BE2C (cell line): ENCODE measurements at regions not wholly inside any gene's neighbourhood (a gene's known extent, or its start where the extent isn't known, plus 50 kb on each side); places are given as distances from the start of the nearest gene placed in this dataset.

Experiments
- DNase-seq: peaks from one replicate; pipeline ENCODE4 v3.0.0-alpha.2; 2020
- H3K27me3 ChIP-seq: fragments of 250-450 bp; sonication (Bioruptor Pico); 2 replicates; pipeline ENCODE4 v1.5.1; 2020; ENCODE audit warnings: mild to moderate bottlenecking
- H3K36me3 ChIP-seq: fragments of 250-450 bp; sonication (Bioruptor Pico); 2 replicates; pipeline ENCODE4 v1.5.1; 2020; ENCODE audit warnings: mild to moderate bottlenecking
- H3K4me1 ChIP-seq: fragments of 250-450 bp; sonication (Bioruptor Pico); 2 replicates; pipeline ENCODE4 v1.5.1; 2020
- H3K4me3 ChIP-seq: 2 replicates; pipeline ENCODE4 v1.5.1; 2011; ENCODE audit warnings: low read depth, low read length
- H3K9me3 ChIP-seq: fragments of 250-450 bp; sonication (Bioruptor Pico); 2 replicates; pipeline ENCODE4 v1.5.1; 2020
- TF ChIP-seq, protein P1 (sequence below): IDR thresholded peaks from 2 replicates; pipeline ENCODE4 v1.5.1; 2012; ENCODE audit warnings: mild to moderate bottlenecking, low read depth, low read length

DNA sequence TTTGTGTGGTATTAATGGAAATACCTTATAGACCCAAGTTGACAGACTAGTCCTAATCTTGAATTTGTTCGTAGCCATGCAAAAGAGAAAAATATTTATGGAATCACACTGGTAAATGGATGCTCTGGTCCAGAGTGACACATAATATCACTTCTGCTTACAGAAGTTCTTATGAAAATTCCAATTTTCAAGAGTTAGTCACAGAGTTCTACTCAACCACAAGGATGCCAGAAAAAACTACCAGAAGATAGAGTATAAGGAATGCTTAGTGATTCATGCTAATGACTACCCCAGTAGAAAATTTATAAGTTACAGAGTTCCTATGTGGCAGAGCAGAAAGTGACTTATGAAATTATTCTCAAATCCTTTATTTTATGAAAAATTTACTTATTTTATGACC is 1384.8 kb downstream of the FAM133A start:
- Histone ChIP-seq H3K4me1 (no peaks in the 10 kb centered on the region), H3K27me3 (no peaks in the 10 kb centered on the region), H3K9me3 (no peaks in the 10 kb centered on the region), H3K4me3 (no peak overlapping the region), H3K36me3 (no peaks in the 10 kb centered on the region)
- DNase-seq, result no peak
- TF ChIP-seq, protein P1, sequence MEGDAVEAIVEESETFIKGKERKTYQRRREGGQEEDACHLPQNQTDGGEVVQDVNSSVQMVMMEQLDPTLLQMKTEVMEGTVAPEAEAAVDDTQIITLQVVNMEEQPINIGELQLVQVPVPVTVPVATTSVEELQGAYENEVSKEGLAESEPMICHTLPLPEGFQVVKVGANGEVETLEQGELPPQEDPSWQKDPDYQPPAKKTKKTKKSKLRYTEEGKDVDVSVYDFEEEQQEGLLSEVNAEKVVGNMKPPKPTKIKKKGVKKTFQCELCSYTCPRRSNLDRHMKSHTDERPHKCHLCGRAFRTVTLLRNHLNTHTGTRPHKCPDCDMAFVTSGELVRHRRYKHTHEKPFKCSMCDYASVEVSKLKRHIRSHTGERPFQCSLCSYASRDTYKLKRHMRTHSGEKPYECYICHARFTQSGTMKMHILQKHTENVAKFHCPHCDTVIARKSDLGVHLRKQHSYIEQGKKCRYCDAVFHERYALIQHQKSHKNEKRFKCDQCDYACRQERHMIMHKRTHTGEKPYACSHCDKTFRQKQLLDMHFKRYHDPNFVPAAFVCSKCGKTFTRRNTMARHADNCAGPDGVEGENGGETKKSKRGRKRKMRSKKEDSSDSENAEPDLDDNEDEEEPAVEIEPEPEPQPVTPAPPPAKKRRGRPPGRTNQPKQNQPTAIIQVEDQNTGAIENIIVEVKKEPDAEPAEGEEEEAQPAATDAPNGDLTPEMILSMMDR, result no peak

DNA sequence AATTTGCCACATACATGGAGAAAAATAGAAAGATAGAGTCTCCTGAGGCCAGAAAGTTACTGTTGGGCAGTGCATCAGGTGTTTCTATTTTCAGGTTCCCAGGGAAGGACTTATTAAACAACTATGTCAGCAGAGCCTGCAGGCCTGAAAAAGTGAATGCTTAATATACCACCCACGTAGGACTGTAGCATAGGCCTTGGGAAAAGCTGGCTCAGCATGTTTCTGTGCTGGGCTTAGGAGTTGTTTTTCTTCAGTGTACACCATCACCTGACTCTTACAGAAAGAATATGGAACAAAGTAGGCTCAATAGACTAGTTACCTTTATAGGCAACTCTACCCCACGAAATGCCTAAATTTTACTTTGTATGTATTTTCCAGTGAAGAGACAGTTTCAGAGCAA is 1385.9 kb downstream of the FAM133A start:
- no peaks in the 10 kb centered on the region for H3K27me3 ChIP-seq
- DNase-seq, result no peak
- H3K4me3 ChIP-seq, result no peak overlapping the region
- no peaks in the 10 kb centered on the region for H3K36me3 ChIP-seq
- TF ChIP-seq, protein P1, result no peak
- no peaks in the 10 kb centered on the region for H3K4me1 ChIP-seq
- H3K9me3 ChIP-seq, result no peaks in the 10 kb centered on the region

GRCh38 chrX:95063554-95063953 is 1389.5 kb downstream of the FAM133A start:
- DNase-seq, result no peak
- Histone ChIP-seq H3K4me1 (no peaks in the 10 kb centered on the region), H3K9me3 (no peaks in the 10 kb centered on the region), H3K27me3 (no peaks in the 10 kb centered on the region), H3K4me3 (no peak overlapping the region), H3K36me3 (no peaks in the 10 kb centered on the region)
- TF ChIP-seq, protein P1, result no peak

DNA sequence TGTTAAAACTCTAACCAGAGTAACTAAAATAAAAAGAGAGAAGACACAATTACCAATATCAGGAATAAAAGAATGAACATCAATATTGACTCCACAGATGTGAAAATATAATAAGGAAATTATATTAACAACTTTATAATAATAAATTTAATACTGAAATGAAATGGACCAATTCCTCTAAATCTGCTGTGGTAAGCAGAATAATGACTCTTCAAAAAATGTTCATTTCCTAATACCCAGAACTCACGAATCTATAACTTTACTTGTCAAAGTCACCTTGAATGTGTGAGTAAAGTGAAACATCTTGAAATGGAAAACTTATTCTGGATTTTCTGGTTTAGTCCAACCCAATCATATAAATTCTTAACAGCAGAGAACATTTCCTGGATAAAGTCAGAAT is 1391.1 kb downstream of the FAM133A start:
- H3K9me3 ChIP-seq, result no peaks in the 10 kb centered on the region

DNA sequence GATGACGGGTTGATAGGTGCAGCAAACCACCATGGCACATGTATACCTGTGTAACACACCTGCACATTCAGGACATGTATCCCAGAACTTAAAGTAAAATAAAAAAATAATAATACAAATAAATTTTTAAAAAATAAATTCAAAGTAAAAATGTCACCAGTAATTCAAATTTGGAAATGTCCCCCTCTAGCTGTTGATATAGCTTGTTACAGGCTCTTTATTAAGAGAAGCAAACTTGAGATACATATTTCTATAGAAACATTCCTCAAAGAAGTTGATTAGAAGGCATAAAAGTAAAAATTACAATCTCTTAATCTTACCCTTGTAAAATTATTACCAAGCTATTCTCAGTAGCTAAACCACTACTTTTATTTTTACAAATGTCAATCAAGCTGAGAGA is 1397.0 kb downstream of the FAM133A start:
- Histone ChIP-seq H3K9me3 (no peaks in the 10 kb centered on the region), H3K4me3 (no peak overlapping the region), H3K36me3 (no peaks in the 10 kb centered on the region), H3K27me3 (no peaks in the 10 kb centered on the region), H3K4me1 (no peaks in the 10 kb centered on the region)
- TF ChIP-seq, protein P1, result 0 out of 2 replicates have a peak, but pooled peaks have one; percentile 18
- no peak for DNase-seq

More for the DNA sequence above, 1391.1 kb downstream of the FAM133A start:
- TF ChIP-seq, protein P1, result no peak
- Histone ChIP-seq H3K4me1 (no peaks in the 10 kb centered on the region), H3K4me3 (no peak overlapping the region), H3K36me3 (no peaks in the 10 kb centered on the region), H3K27me3 (no peaks in the 10 kb centered on the region)
- no peak for DNase-seq

DNA sequence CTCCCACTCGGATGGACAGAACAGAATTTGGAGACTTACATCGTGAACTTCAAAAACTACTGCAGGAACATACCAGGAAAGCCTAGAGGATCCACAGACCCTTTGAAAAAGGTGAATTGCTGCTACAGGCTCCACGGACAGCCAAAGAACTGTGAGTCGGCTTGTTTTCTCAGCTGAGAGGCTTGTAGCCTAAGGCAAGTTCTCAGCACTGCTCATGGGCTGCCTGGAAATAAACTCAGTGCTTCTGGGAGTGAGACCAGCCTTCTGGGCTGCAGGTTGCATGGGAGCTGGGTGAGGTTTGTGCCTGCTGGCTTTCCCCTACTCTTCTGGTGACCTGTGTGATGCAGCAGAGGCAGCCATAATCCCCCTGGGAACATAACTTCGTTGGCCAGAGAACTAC is 1397.6 kb downstream of the FAM133A start:
- peak; percentile 13 for DNase-seq
- Histone ChIP-seq H3K9me3 (no peaks in the 10 kb centered on the region), H3K4me3 (no peak overlapping the region), H3K27me3 (no peaks in the 10 kb centered on the region), H3K4me1 (no peaks in the 10 kb centered on the region), H3K36me3 (no peaks in the 10 kb centered on the region)
- TF ChIP-seq, protein P1, result no peak
